GM18868 (cell line): ENCODE measurements at regions not wholly inside any gene's neighbourhood (a gene's known extent, or its start where the extent isn't known, plus 50 kb on each side); places are given as distances from the start of the nearest gene placed in this dataset.
"Not testable (repeated sequence)": the region's sequence is repeated elsewhere in the genome, so short reads cannot be mapped to it uniquely, and the experiment has no call there.

Experiments
- ATAC-seq: cut with Tn5 transposase; IDR thresholded peaks from one replicate; pipeline ENCODE4 v1.9.1; 2021; ENCODE audit warnings: mild to moderate bottlenecking, moderate library complexity; ENCODE audit not compliant: unreplicated experiment

DNA sequence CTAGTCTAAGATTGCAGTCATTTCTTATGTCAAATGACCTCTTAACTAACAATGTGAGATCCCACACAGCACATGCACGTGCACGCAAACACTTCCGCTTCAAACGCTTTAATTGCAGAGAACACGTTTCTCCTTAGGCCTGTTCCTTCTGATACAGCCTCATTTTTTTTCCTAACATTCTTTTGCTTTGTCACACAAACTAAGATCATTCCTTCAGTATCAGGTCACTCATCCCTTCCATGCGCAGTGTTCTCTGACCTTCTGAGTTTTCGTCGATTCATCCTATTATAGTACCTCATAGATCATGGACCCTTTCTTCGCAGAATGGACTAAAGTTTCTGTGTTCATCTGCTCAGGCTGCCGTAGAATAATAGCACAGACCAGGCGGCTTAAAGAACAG is 327.1 kb upstream of the CDH19 start:
- no peak for ATAC-seq

- no peak for ATAC-seq
Measured at GRCh38 chr18:66916834-66917233, 312.9 kb upstream of the CDH19 start.

- ATAC-seq = no peak
Measured at GRCh38 chr18:66900837-66901236, 296.9 kb upstream of the CDH19 start.

DNA sequence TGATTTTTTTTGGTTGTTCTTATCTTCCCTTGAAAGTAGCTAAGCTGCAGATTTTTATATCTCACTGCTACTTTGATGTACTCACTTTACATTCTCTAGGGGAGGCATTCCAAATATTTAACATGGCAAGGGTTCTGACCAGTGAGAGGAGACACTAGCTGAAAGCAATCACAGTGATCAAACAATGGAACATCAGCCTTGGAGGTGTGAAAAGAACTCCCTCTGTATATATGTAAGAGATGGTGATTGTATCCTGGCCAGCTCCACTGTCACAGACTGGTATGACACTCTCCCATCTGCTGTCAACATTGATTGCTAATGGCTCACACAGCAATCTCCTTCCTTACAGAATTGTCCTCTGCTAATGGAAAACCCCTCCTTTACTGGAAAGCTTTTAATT is 291.7 kb upstream of the CDH19 start:
- ATAC-seq = no peak

DNA sequence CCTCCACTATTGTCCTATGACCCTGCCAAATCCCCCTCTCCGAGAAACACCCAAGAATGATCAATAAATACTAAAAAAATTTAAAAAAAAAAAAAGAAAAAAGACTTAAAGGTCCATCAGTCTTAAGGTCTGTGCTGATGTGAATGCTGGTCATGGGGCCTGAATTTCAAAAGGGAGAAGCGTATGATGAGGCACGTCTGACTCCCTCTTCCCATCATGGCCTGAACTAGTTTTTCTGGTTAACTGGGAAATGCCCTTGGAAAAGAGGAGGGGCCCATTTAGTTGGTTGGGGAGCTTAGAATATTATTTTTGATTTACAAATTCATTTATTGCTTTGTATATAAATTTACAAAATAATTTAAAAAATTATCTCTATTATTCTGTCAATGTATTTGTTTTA is 291.0 kb upstream of the CDH19 start:
- ATAC-seq = no peak

DNA sequence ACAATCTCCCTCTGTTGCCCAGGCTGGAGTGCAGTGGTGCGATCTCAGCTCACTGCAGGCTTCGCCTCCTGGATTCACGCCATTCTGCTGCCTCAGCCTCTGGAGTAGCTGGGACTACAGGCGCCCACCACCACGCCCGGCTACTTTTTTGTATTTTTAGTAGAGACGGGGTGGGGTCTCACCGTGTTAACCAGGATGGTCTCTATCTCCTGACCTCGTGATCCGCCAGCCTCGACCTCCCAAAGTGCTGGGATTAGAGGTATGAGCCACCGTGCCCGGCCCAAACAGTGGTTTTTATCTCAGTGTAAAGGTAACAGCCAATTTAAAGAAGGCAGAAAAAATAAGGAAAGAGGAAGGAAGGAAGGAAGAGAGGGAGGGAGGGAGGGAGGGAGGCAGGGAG is 288.5 kb upstream of the CDH19 start:
- ATAC-seq = not testable (repeated sequence)

DNA sequence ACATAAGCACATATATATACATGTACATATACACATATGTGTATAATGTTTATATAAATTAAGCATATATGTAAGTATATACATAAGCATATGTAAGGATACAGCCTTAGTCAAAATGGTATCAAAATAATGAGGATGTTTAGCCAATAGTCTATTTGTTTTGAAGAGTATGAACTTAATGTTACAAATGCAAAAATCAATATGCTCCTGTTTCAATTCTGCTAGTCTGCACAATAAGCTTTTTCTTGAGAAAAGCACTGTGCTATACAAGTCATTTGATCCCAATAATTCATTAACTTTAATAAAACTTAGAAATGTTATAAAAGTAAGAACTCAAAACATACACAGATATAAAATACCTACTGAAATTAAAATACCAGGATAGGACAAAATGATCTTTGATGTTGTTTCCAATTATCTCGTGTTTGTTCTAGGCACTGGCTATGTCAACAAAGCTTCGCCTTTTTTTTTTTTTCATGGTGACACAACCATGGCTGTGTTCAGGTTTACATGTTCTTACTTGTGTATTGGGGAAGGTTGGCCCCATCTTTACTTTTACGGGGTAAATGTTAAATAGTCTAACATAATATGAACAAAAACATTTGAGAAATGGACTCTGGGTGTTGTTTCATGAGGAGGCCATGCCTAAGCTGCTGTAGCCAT is 271.1 kb upstream of the CDH19 start:
- ATAC-seq = no peak

GRCh38 chr18:66874375-66874774 is 270.5 kb upstream of the CDH19 start:
- ATAC-seq = no peak

- ATAC-seq = no peak
Measured at GRCh38 chr18:66873899-66874298, 270.0 kb upstream of the CDH19 start.

- no peak for ATAC-seq
Measured at GRCh38 chr18:66872277-66872676, 268.4 kb upstream of the CDH19 start.

DNA sequence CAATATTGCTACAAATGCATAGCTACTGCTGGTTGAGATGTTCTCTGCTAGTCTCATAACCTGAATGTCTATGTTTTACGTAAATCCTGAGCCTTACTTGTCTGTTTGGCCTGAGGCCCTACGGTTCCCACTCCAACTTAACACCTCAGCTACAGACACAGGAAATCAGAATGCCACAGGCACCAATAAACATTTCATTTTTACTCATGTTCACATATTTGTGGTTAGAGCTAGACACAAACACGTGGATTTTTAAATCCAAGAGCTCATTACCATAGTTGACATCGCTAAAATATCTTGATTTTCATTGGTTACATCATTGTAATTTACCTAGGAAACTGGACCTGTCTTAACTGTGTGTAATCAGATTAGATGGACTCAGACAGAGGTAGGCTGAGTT is 263.8 kb upstream of the CDH19 start:
- ATAC-seq = no peak

DNA sequence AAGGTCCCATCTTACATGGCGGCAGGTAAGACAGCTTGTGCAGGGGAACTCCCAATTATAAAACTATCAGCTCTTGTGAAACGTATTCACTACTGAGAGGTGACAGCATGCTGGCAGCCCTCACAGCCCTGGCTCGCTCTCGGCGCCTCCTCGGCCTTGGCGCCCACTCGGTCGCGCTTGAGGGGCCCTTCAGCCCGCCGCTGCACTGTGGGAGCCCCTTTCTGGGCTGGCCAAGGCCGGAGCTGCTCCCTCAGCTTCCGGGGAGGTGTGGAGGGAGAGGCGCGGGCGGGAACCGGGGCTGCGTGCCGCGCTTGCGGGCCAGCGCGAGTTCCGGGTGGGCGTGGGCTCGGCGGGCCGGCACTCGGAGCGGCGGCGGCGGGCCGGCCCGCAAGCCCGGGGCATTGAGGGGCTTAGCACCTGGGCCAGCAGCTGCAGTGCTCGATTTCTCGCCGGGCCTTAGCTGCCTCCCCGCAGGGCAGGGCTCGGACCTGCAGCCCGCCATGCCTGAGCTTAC is 262.6 kb upstream of the CDH19 start:
- not testable (repeated sequence) for ATAC-seq

- ATAC-seq = no peak
Measured at GRCh38 chr18:66838340-66838987, 234.6 kb upstream of the CDH19 start.

- ATAC-seq = no peak
Measured at GRCh38 chr18:66833646-66834045, 229.8 kb upstream of the CDH19 start.

DNA sequence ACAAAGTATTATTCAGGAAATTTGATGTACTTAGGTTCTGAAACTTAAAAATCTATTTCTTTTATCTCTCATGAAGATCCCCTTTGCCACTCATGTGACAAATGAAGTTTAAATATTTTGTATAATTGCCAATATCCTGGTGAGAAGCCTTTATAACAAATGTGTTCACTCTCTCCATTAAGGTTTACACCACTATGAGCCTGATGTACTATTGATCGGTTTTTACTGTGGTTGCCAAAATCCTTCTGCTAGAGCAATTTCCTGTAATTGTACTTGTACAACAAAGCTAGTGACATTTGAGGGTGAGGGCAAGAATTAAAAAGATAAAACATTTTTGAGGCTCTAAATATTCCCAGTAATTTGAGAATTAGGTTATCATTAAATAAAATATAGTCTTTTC is 222.3 kb upstream of the CDH19 start:
- ATAC-seq = no peak

DNA sequence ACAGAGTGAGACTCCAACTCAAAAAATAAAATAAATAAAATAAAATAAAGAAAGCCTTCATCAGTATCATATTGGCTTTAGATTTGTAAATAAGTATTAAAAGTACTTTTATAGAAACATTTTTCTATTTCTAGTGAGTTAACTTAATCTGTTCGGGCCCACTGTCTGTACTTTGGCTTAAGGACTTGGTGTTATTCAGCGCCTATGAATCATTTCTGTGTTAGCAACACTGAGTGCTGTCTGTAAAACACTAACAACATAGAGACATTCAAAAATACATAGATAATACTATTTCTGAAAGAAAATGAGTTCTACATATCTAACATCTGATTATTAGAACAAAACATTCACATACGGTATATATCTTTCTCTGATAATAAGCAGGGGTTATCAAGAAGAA is 221.5 kb upstream of the CDH19 start:
- ATAC-seq = no peak

- ATAC-seq = no peak
Measured at GRCh38 chr18:66819235-66819634, 215.3 kb upstream of the CDH19 start.

DNA sequence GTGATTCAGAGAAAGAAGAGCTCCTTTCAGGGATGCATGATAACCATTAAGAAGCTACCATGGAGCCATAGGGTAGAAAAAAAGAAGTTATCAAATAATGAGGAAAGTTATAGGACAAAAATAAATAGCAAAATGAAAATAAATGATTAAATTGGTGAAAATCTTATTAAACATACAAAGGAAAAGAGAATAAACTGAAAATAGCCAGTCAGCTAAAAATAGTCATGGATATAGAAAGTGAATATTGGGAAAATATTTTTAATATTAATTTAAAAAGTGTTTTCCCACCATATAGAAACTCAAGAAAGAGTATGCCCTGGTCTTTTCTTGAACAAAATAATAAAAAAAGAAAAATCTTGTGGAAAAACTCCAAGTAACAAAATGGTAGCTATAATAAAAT is 209.2 kb upstream of the CDH19 start:
- no peak for ATAC-seq

- no peak for ATAC-seq
Measured at GRCh38 chr18:66795051-66795450, 191.2 kb upstream of the CDH19 start.

DNA sequence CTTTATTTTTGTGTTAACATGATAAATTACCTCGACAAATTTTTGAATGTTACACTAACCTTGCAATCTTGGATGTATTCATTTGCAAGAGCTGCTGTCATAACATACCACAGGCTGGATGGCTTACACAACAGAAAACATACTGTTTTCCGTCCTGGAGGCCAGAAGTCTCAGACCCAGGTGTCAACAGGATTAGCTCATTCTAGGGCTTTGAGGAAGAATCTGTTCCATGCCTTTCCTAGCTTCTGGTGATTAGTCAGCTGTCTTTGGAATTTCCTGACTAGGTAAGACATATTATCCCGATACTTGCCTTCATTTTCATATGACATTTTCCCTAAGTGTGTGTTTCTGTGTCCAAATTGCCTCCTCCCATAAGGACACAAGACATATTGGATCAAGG is 188.6 kb upstream of the CDH19 start:
- ATAC-seq = no peak

DNA sequence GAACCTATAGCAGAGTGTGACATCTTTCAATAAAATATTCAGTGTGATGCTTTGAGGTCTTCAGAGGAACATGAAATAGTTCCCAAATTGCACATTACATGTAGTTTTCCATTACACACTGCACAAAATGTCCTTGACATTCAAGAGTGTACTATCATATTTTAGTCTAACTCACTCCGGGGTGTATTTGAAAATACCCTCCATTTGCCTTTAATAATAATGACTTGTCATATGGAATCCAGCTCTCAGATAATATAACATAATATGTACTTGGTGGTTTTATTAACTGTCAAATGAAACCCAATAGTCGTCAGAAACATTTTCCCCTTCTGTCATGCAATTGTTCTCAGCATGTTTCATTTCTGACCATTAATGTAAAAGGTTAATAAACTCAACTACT is 176.7 kb upstream of the CDH19 start:
- ATAC-seq = no peak

DNA sequence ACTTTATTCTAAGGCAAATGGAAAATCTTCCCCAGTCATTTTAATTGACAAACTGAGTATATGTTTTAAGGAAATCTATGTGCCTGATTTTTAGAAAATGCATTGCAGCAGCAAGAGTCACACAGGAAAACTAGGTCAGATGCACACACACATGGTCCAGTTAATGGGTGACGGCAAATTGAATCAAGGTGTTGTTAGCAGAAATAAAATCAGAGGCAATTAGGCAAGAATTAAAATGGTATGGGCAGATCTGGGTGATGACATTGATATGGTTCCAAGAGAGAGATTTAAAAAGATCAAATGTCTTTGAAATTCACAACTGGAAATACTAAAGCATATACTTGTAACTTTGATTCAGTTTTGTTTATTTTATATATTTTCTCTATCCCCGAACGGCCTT is 174.2 kb upstream of the CDH19 start:
- no peak for ATAC-seq

GRCh38 chr18:66769375-66769774 is 165.5 kb upstream of the CDH19 start:
- no peak for ATAC-seq
